ENCODE measurements at regions not wholly inside any gene's neighbourhood (a gene's known extent, or its start where the extent isn't known, plus 50 kb on each side); places are given as distances from the start of the nearest gene placed in this dataset.

DNA sequence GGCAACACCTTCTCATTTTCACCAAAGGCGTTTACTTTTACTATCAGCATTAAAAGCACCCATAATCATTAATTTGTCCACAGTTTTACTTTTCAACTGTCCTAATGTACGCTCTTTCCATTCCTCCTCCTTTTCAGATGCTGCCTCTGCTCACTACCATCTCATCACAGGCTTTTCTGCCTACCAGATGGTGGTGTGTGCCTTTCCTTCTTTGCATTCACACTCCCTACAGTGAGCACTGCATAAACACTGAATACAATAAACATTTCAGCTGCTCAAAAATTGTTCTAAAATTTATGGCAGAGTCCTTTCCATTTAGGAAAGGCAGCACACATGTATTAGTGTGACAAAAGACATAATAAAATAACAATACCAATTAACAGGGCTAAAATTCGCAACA, 435.7 kb downstream of the GXYLT1 start:
- no peak for FAIRE-seq
- TF ChIP-seq POLR2A (IDR thresholded peaks at IDR 0.05; ENCODE audit: low read depth, low read length), result no peak
- no peak for DNase-seq (ENCODE audit: insufficient read length, low spot score)

- FAIRE-seq (no peak), DNase-seq (ENCODE audit: insufficient read length, low spot score) (no peak)
- no peak for TF ChIP-seq POLR2A (IDR thresholded peaks at IDR 0.05; ENCODE audit: low read depth, low read length)
Measured at GRCh38 chr12:41706376-41706775, 438.3 kb downstream of the GXYLT1 start.

DNA sequence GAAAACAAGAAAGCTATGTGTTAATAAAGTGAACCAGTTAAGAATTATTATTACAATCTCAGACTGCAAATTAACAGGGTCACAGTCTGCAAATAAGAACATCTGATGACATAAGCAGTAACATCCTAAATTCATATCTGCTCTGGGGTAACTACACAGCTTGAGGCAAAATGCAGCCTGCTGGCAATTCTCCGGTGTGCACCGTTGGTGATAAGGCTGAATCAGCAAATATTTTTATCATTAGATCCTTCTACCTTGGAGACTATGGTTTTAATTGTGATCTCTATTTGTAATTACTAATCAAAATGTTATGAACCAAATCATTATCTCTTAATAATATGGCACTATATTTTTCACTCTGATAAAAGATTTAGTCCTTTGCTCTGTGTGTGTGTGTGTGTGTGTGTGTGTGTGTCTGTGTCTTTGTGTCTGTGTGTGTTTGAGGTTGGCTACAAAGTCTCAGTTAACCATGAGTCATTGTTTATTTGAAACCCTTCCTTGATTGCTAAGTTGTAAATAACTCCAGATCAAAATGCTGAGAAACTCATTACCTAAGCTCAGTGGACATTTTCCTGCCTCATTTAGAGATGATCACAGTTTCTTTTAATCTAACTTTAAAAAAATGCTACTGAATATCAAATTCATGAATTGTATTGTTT, 442.6 kb downstream of the GXYLT1 start:
- TF ChIP-seq POLR2A (IDR thresholded peaks at IDR 0.05; ENCODE audit: low read depth, low read length), result no peak
- no peak for DNase-seq (ENCODE audit: insufficient read length, low spot score)
- no peak for FAIRE-seq

DNA sequence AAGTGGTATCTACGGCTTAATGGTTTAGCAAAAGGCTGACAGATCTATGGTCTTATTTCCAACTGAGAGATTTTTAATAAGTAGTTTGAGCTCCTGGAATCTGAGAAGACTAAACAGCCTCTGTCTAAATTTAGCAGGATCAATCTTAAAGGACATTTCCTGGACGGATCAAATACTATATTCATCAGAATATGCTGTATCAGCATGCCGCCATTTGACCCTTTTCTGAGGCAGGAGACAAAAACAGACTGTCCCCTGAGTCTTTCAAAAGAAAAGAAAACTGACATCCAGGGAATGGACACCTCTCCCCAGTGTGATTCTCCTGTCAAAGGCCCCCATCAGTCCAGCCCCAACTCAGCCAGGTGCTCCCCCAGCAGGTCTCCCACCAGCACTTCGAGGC, 443.7 kb downstream of the GXYLT1 start:
- TF ChIP-seq POLR2A (IDR thresholded peaks at IDR 0.05; ENCODE audit: low read depth, low read length), result no peak
- no peak for FAIRE-seq
- no peak for DNase-seq (ENCODE audit: insufficient read length, low spot score)

GRCh38 chr12:41699658-41700057, 445.0 kb downstream of the GXYLT1 start:
- DNase-seq (ENCODE audit: insufficient read length, low spot score), result no peak
- no peak for TF ChIP-seq POLR2A (IDR thresholded peaks at IDR 0.05; ENCODE audit: low read depth, low read length)
- no peak for FAIRE-seq

DNA sequence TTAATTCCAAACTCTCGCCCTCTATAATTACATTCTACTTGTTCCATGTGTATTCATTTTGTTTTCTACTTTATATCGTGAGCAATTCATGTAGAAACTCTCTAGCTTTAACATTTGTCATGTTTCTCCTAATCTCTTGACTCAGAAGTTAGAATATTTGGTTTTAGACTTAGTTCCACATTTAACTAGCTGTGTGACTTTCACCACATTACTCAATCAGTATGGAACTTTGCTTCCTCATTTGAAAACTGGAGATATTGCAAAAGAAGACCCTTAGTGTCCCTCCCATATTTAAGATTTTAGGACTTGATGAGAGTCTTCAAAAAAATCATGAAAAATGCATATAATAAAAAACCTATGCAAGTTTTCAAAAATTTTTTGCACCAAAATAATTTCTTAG, 447.5 kb downstream of the GXYLT1 start:
- DNase-seq (ENCODE audit: insufficient read length, low spot score), result no peak
- TF ChIP-seq POLR2A (IDR thresholded peaks at IDR 0.05; ENCODE audit: low read depth, low read length), result no peak
- FAIRE-seq, result no peak

DNA sequence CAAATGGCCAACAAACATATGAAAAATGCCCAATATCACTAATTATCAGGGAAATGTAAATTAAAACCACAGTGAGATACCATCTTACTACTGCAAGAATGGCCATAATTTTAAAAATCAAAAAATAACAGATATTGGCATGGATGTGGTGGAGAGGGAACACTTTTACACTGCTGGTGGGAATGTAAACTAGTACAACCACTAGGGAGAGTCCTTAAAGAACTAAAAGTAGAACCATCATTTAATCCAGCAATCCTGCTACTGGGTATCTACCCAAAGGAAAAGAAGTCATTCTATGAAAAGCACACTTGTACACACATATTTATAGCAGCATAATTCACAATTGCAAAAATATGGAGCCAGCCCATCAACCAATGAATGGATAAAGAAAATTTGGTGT, 459.7 kb downstream of the GXYLT1 start:
- DNase-seq (ENCODE audit: insufficient read length, low spot score) (no peak), FAIRE-seq (no peak)
- no peak for TF ChIP-seq POLR2A (IDR thresholded peaks at IDR 0.05; ENCODE audit: low read depth, low read length)

- no peak for TF ChIP-seq POLR2A (IDR thresholded peaks at IDR 0.05; ENCODE audit: low read depth, low read length)
- FAIRE-seq (no peak), DNase-seq (ENCODE audit: insufficient read length, low spot score) (no peak)
Measured at GRCh38 chr12:41683513-41684240, 461.0 kb downstream of the GXYLT1 start.

- FAIRE-seq, result no peak
- DNase-seq (ENCODE audit: insufficient read length, low spot score), result no peak
- no peak for TF ChIP-seq POLR2A (IDR thresholded peaks at IDR 0.05; ENCODE audit: low read depth, low read length)
Measured at GRCh38 chr12:41683023-41683422, 461.7 kb downstream of the GXYLT1 start.

DNA sequence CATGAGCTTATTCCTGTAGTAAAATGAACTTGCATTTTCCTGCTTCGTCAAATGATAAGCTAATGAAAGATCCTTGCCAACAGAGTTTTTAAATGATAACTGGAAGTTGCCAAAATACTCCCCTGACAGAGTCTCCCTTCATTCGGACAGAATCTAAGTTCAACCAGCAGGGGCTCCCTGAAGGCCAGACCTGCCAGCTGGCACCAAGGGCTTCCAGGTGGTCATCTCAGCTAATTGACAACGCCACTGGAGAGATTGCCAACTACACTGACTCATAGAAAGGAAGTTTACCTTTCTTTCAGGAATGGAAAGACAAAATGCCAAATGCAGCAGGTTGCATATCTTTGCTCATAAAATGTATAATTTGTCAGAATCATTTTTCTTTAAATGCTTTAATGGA, 462.8 kb downstream of the GXYLT1 start:
- DNase-seq (ENCODE audit: insufficient read length, low spot score), result no peak
- no peak for FAIRE-seq
- TF ChIP-seq POLR2A (IDR thresholded peaks at IDR 0.05; ENCODE audit: low read depth, low read length), result no peak

- DNase-seq (ENCODE audit: insufficient read length, low spot score) (no peak), FAIRE-seq (no peak)
- no peak for TF ChIP-seq POLR2A (IDR thresholded peaks at IDR 0.05; ENCODE audit: low read depth, low read length)
Measured at GRCh38 chr12:41680155-41680554, 464.5 kb downstream of the GXYLT1 start.

- FAIRE-seq (no peak), DNase-seq (ENCODE audit: insufficient read length, low spot score) (no peak)
- no peak for TF ChIP-seq POLR2A (IDR thresholded peaks at IDR 0.05; ENCODE audit: low read depth, low read length)
Measured at GRCh38 chr12:41663598-41664265, 475.6 kb downstream of the PDZRN4 start.

GRCh38 chr12:41661141-41661765, 473.1 kb downstream of the PDZRN4 start:
- no peak for DNase-seq (ENCODE audit: insufficient read length, low spot score)
- no peak for TF ChIP-seq POLR2A (IDR thresholded peaks at IDR 0.05; ENCODE audit: low read depth, low read length)
- no peak for FAIRE-seq

- FAIRE-seq (no peak), DNase-seq (ENCODE audit: insufficient read length, low spot score) (no peak)
- TF ChIP-seq POLR2A (IDR thresholded peaks at IDR 0.05; ENCODE audit: low read depth, low read length), result no peak
Measured at GRCh38 chr12:41656454-41656853, 468.3 kb downstream of the PDZRN4 start.
